GM19438 (cell line): ENCODE measurements at regions not wholly inside any gene's neighbourhood (a gene's known extent, or its start where the extent isn't known, plus 50 kb on each side); places are given as distances from the start of the nearest gene placed in this dataset.

ENCODE experiments used
- ATAC-seq: cut with Tn5 transposase; IDR thresholded peaks from one replicate; pipeline ENCODE4 v1.9.1; 2021; ENCODE audit warnings: low read depth; ENCODE audit not compliant: unreplicated experiment

GRCh38 chr12:124184456-124184855 is 110.4 kb upstream of the RFLNA start:
- no peak for ATAC-seq

GRCh38 chr12:124185971-124186686 is 108.8 kb upstream of the RFLNA start:
- ATAC-seq, result no peak

- ATAC-seq, result no peak
Observed at GRCh38 chr12:124188084-124188483, 106.8 kb upstream of the RFLNA start.

GRCh38 chr12:124188561-124189405 is 106.1 kb upstream of the RFLNA start:
- ATAC-seq, result no peak

- ATAC-seq, result no peak
Observed at GRCh38 chr12:124190312-124191023, 104.4 kb upstream of the RFLNA start.

- ATAC-seq, result no peak
Observed at GRCh38 chr12:124191024-124191359, 103.9 kb upstream of the RFLNA start.

GRCh38 chr12:124191966-124192365 is 102.9 kb upstream of the RFLNA start:
- ATAC-seq, result no peak

- ATAC-seq, result no peak
Observed at GRCh38 chr12:124194264-124194892, 100.5 kb upstream of the RFLNA start.

GRCh38 chr12:124194893-124195566 is 99.9 kb upstream of the RFLNA start:
- ATAC-seq, result no peak

GRCh38 chr12:124195567-124195942 is 99.3 kb upstream of the RFLNA start:
- no peak for ATAC-seq

- no peak for ATAC-seq
Observed at GRCh38 chr12:124196236-124196635, 98.7 kb upstream of the RFLNA start.

- no peak for ATAC-seq
Observed at GRCh38 chr12:124201248-124201647, 93.6 kb upstream of the RFLNA start.

- no peak for ATAC-seq
Observed at GRCh38 chr12:124203176-124203575, 91.7 kb upstream of the RFLNA start.

- ATAC-seq, result no peak
Observed at GRCh38 chr12:124205405-124205804, 89.5 kb upstream of the RFLNA start.

- ATAC-seq, result no peak
Observed at GRCh38 chr12:124207049-124207448, 87.8 kb upstream of the RFLNA start.

GRCh38 chr12:124207617-124208016 is 87.3 kb upstream of the RFLNA start:
- no peak for ATAC-seq

- no peak for ATAC-seq
Observed at GRCh38 chr12:124208489-124208888, 86.4 kb upstream of the RFLNA start.

- ATAC-seq, result no peak
Observed at GRCh38 chr12:124210991-124211577, 83.8 kb upstream of the RFLNA start.

GRCh38 chr12:124211753-124212152 is 83.1 kb upstream of the RFLNA start:
- no peak for ATAC-seq
